ENCODE measurements at regions not wholly inside any gene's neighbourhood (a gene's known extent, or its start where the extent isn't known, plus 50 kb on each side); places are given as distances from the start of the nearest gene placed in this dataset.
A peak's percentile ranks its signal among the peaks of the same experiment; 100 is the strongest.

DNA sequence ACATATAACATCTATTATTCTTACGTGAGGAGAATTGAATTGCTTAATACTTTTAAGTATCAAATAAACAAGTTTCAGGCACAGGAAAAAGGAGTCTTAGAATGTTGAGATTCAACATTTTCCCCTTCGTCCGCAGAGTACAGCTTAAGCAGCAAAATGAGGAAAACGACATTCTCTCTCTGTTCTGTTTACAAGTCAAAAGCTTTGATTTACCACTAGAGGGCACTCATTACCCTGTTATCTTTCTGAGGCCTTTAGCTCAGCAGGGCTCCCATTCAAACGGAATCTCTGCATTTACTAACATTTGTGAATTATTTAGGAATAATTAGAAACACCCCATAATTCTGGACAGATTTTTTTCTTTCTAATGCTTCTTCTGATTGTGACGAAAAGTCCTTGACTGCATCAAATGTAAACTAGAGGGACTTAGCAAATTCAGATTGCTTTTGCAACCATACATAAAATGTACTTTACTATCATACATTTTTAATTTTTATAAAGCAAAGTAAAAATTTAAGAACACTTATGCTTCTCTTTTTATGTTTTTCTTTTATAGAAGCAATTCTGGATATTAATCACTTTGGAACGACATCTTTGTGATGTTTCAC lies 75.0 kb downstream of the JRKL start:
- TF ChIP-seq, protein P1, sequence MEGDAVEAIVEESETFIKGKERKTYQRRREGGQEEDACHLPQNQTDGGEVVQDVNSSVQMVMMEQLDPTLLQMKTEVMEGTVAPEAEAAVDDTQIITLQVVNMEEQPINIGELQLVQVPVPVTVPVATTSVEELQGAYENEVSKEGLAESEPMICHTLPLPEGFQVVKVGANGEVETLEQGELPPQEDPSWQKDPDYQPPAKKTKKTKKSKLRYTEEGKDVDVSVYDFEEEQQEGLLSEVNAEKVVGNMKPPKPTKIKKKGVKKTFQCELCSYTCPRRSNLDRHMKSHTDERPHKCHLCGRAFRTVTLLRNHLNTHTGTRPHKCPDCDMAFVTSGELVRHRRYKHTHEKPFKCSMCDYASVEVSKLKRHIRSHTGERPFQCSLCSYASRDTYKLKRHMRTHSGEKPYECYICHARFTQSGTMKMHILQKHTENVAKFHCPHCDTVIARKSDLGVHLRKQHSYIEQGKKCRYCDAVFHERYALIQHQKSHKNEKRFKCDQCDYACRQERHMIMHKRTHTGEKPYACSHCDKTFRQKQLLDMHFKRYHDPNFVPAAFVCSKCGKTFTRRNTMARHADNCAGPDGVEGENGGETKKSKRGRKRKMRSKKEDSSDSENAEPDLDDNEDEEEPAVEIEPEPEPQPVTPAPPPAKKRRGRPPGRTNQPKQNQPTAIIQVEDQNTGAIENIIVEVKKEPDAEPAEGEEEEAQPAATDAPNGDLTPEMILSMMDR (IDR thresholded peaks at IDR 0.05; ENCODE audit: insufficient read depth, low read length, poor library complexity, severe bottlenecking) = peak; percentile 64
- no peak overlapping the region for H3K4me3 ChIP-seq (ENCODE audit: low read depth, low read length)

DNA sequence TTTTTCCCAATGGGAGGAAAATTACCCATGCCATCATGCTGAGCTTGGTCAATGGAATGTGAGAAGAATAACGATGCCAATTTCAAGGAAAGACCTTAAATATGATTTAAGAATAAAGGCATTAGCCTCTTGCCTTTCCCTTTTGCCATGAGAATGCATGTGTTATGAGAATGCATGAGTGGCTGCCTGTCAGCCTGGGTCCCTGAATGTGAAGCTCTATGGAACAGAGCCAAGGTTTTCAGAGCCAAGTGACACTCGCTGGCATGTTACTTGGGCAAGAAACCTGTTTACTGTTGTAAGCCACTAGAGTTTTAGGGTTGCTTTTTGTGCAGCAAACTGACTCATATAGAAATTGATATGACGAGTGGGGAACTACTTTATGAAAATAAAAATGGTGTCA lies 75.7 kb downstream of the JRKL start:
- H3K36me3 ChIP-seq (ENCODE audit: control insufficient read depth, insufficient read depth, low read length) = no peaks in the 10 kb centered on the region
- TF ChIP-seq, protein P1 (IDR thresholded peaks at IDR 0.05; ENCODE audit: insufficient read depth, low read length, poor library complexity, severe bottlenecking) = no peak
- no peaks in the 10 kb centered on the region for H3K27me3 ChIP-seq (ENCODE audit: control insufficient read depth, insufficient read depth, low read length)
- DNase-seq (ENCODE audit: low read depth) = no peak
- H3K4me3 ChIP-seq (ENCODE audit: low read depth, low read length) = no peak overlapping the region

More for the DNA sequence above, 75.0 kb downstream of the JRKL start:
- peak; percentile 58 for DNase-seq (ENCODE audit: low read depth)
- H3K36me3 ChIP-seq (ENCODE audit: control insufficient read depth, insufficient read depth, low read length) = no peaks in the 10 kb centered on the region
- H3K27me3 ChIP-seq (ENCODE audit: control insufficient read depth, insufficient read depth, low read length) = no peaks in the 10 kb centered on the region

DNA sequence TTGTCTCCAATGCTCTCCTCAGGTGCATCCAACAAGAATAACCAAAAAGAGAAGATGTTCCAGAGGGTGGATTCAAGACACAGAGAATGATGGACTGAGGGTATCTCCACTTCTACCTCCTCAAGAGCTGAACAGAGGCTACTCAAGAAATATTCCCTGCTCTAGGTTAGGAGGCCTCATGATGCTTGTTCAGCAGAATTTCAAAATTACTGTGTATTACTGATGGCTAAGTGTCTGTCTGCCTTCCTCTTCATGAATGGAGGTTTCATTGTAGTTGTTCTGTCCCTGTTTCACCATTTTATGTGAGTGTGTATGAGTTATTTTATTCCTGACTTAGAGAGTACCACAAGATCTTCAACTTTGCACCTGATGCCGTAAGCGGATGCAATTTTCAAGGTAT lies 76.8 kb downstream of the JRKL start:
- Histone ChIP-seq H3K36me3 (ENCODE audit: control insufficient read depth, insufficient read depth, low read length) (no peaks in the 10 kb centered on the region), H3K27me3 (ENCODE audit: control insufficient read depth, insufficient read depth, low read length) (no peaks in the 10 kb centered on the region), H3K4me3 (ENCODE audit: low read depth, low read length) (no peak overlapping the region)
- TF ChIP-seq, protein P1 (IDR thresholded peaks at IDR 0.05; ENCODE audit: insufficient read depth, low read length, poor library complexity, severe bottlenecking) = no peak
- no peak for DNase-seq (ENCODE audit: low read depth)

DNA sequence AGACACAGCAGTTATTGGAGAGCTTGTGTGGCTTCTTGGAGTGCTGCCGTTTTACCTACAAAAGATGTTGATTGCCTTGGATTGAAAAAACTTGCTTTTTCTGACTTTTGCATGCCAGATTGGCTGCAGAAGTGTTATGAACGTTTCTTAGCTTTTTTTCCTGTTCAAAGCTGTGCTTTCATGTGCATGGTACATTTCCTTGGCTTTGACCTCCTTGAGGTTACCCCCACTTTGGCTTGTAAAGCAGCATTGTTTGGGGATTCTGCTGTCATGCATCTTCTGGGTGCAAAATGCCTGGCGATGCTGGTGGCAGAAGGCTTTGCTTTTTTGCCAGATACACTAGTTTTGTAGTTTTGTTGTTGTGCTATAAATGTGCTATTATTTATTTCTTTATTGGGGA lies 80.0 kb downstream of the JRKL start:
- no peak for DNase-seq (ENCODE audit: low read depth)
- Histone ChIP-seq H3K36me3 (ENCODE audit: control insufficient read depth, insufficient read depth, low read length) (no peaks in the 10 kb centered on the region), H3K4me3 (ENCODE audit: low read depth, low read length) (no peak overlapping the region), H3K27me3 (ENCODE audit: control insufficient read depth, insufficient read depth, low read length) (no peaks in the 10 kb centered on the region)
- TF ChIP-seq, protein P1 (IDR thresholded peaks at IDR 0.05; ENCODE audit: insufficient read depth, low read length, poor library complexity, severe bottlenecking) = no peak

DNA sequence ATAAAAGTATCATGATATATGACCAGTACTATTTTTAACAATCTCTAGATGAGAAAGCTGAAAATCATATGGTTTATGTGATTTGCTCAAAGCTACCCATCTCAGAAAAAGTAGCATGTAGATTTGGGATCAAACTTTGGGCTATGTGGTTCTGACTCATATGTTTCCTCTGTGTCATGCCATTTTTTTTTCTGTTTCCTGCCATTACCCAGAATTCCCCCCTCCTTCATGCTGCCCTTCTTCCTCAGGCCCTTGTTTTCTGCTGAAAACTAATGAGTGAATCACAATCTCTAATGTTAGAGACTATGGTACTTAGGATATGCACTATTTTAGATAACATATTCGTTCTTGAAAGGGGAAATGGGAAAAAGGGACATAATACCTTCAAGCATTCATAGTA lies 80.7 kb downstream of the JRKL start:
- no peak overlapping the region for H3K4me3 ChIP-seq (ENCODE audit: low read depth, low read length)
- no peak for DNase-seq (ENCODE audit: low read depth)
- no peaks in the 10 kb centered on the region for H3K27me3 ChIP-seq (ENCODE audit: control insufficient read depth, insufficient read depth, low read length)
- no peaks in the 10 kb centered on the region for H3K36me3 ChIP-seq (ENCODE audit: control insufficient read depth, insufficient read depth, low read length)
- TF ChIP-seq, protein P1 (IDR thresholded peaks at IDR 0.05; ENCODE audit: insufficient read depth, low read length, poor library complexity, severe bottlenecking) = no peak

DNA sequence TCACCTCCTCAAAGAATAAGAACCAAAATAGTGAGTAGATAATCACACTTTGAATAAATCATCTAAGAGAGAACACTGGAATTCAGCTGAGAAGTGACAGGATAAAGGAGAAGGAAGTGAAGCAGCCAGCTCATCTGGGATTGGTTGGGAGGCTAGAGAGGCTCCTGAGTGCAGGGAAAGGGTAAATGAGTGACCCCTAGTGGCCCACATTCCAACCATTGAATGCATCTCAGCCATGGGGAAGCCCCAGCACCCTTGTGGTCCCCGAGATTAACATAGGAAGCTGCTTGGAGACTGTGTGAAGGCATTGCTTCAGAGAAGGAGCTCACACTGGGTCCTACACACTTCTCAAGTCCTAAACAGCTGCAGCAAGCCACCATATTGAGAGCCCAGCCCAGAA lies 82.3 kb downstream of the JRKL start:
- DNase-seq (ENCODE audit: low read depth) = no peak
- H3K4me3 ChIP-seq (ENCODE audit: low read depth, low read length) = no peak overlapping the region
- TF ChIP-seq, protein P1 (IDR thresholded peaks at IDR 0.05; ENCODE audit: insufficient read depth, low read length, poor library complexity, severe bottlenecking) = no peak
- H3K27me3 ChIP-seq (ENCODE audit: control insufficient read depth, insufficient read depth, low read length) = no peaks in the 10 kb centered on the region
- H3K36me3 ChIP-seq (ENCODE audit: control insufficient read depth, insufficient read depth, low read length) = no peaks in the 10 kb centered on the region
